NCI-H1092 (cell line): ENCODE measurements at regions not wholly inside any gene's neighbourhood (a gene's known extent, or its start where the extent isn't known, plus 50 kb on each side); places are given as distances from the start of the nearest gene placed in this dataset.
"Not testable (repeated sequence)": the region's sequence is repeated elsewhere in the genome, so short reads cannot be mapped to it uniquely, and the experiment has no call there.

ENCODE experiments used
- DNase-seq: peaks from one replicate; lab custom pipeline; 2025; lab: John Stamatoyannopoulos, UW

DNA sequence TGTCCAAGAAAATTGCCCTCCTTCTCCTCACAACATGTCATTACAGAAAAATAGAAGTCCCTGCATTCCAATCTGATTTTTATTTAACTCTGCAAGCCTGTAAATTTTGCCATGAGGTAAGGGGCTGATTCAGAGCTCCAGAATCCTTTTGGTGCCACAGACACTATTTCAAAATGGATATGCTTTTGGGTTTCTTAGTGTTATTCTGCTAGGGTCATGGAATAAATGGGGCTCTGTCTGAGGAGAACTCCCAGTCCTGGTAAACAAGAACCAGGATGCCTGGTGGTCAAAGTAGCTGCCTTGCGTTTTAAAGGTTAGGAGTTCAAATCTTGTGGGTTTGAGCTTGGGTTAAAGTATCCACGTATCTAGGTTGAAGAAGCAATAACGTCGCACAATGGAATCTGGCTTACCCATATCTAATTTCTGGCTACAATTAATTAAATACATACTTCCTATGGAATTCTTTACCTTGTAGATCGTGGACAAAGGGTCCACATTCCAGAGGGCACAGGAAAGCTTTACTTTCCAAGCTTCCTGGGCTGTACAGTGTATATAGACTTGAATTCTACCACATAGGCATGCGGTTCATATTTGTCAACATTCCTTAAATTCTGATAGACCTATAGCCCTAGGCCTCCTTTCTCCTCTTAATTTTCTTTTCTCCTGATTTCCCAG, 98.0 kb upstream of the CDC42BPA start:
- no peak for DNase-seq

- no peak for DNase-seq
Measured at GRCh38 chr1:227415115-227415790, 97.0 kb upstream of the CDC42BPA start.

DNA sequence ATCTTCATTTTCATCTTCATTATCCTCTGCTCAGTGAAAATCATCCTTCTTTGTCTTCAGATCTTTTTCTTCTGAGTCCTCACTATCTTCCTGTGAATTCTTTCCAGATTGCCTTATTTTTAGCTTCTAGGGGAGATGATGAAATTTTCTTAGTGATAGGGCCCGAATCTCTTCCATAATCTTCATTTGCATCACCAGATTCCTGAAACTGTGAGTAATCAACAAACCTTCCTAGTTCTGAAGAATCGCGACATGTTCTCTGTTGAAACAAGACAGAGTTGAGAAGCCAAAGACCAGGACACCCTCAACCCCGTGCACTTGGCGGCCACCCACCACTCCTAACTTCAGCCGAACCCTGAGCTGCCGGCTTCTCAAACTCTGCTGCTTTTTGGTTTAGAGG, 92.8 kb upstream of the CDC42BPA start:
- DNase-seq: no peak

DNA sequence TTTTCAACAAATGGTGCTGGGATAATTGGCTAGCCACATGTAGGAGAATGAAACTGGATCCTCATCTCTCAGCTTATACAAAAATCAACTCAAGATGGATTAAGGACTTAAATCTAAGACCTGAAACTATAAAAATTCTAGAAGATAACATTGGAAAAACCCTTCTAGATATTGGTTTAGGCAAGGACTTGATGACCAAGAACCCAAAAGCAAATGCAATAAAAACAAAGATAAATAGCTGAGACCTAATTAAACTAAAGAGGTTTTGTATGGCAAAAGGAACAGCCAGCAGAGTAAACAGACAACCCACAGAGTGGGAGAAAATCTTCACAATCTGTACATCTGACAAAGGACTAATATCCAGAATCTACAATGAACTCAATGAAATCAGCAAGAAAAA, 88.0 kb upstream of the CDC42BPA start:
- DNase-seq: not testable (repeated sequence)

GRCh38 chr1:227403535-227403934, 85.2 kb upstream of the CDC42BPA start:
- DNase-seq: no peak

DNA sequence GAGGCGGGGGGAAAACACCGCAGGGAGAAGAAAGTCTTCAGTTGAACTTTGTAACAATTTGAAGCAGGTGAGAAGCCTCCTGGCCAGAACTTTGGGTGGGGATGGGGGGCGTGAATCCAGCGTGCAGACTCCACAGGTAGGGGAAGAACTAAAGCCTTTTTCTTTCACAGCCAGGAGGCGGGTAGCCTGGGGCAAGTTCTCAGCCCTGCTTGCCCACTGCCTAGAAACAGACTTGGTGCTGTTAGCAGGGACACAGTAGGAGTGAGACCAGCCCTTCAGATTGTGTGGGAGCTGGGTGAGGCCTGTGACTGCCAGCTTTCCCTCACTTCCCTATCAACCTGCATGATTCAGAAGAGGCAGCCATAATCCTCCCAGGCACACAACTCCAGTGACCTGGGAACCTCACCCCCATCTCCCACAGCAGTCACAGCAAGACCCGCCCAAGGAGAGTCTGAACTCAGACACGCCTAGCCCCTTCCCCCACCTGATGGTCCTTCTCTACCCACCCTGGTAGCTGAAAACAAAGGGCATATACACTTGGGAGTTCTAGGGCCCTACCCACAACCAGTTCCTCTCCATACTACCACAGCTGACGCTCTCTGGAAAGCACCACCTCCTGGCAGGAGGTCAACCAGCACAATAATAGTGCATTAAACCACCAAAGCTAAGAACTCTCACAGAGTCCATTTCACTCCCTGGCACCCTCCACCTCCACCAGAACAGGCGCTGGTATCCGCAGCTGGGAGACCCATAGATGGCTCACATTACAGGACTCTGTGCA, 83.5 kb upstream of the CDC42BPA start:
- no peak for DNase-seq

DNA sequence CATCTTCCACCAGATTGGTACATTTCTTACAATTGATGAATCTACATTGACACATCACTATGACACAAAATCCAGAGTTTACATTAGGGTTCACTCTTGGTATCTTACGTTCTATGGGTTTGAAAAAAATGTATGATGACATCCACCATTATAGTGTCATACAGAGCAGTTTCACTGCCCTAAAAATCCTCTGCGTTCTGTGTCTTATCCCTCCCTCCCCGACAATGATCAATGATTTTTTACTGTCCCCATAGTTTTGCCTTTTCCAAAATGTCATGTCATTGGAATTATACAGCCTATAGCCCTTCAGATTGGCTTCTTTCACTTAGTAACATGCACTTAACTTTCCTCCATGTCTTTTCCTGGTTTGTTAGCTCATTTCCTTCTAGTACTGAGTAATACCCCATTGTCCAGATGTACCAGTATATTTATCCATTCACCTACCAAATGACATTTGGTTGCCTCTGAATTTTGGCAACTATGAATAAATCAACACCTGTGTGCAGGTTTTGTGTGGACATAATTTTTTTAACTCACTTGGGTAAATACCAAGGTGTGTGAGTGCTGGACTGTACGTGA, 80.9 kb upstream of the CDC42BPA start:
- no peak for DNase-seq

DNA sequence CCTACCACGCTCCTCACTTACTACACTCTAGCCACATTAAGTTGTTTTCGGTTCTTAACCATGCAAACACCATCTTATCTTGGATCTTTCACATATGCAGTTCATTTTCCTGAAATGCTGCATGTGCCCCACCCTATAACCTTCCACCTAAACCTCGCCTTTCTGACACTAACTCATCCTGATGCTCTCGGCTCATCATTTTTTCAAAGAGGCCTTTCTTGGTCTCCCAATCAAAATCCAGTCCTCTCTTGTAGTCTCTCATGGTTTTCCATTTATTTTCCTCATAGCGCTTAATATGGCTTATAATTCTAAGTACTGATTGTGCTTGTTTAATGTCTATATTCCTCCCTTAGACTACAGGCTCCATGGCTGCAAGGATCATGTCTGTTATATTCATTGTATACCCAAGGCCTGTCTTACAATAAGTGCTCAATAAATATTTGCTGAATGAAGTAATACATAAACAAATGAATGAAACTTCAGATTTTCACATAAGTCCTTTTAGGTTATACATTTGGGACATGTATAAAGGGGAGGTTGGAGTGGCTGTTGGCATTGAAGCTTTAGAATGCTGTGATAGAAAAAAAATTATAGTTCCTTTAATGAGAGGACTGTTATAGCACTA, 79.2 kb upstream of the CDC42BPA start:
- DNase-seq: no peak

GRCh38 chr1:227396539-227397353, 78.5 kb upstream of the CDC42BPA start:
- DNase-seq: no peak

- DNase-seq: no peak
Measured at GRCh38 chr1:227395426-227396028, 77.2 kb upstream of the CDC42BPA start.

DNA sequence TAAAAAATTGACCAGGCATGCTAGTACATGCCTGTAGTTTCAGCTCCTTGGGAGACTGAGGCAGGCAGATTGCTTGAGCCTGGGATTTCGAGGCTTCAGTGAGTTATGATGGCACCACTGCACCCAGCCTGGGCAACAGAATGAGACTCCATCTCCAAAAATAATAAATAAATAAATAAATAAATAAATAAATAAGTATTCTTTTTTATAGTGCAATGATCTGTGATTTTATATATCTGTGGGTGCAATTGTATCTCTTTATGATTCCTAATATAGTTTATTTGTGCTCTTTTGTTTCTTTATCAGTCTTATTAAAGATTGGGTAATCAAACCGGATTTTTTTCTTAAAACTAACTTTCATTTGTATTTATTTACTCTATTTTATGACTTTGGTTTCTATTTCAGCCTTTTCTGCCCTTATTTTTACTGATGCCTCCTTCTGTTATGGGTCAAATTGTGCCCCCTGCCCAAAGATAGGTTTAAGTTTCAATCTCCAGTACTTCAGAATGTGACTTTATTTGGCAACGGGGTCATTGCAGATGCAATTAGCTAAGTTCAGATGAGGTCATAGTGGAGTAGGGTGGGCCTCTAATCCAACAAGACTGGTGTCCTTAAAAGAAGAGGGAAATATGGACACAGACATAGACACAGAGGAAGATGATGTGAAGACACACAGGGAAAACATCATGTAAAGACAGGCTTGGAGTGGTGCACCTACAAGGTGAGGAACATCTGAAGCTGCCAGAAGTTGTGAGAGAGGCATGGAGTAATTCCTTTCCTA, 74.9 kb upstream of the CDC42BPA start:
- DNase-seq: no peak

DNA sequence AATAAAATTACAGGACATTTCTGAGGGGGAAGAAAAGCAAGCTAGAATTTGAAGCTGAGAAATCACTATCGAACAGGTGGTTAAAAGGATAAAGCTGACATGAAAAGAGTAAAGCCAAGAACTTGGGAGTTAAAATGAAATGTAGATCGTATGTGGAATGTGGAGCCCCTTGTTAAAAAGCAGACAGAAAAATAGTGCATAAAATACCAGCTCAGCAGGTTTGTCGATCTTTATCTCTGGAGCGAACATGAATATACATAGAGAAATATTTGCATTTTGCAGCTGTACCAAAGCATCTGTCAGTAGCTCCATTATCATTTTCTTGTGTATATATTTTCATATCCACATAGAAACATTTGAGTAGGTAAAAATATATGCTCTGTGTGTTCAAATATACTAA, 73.6 kb upstream of the CDC42BPA start:
- no peak for DNase-seq

DNA sequence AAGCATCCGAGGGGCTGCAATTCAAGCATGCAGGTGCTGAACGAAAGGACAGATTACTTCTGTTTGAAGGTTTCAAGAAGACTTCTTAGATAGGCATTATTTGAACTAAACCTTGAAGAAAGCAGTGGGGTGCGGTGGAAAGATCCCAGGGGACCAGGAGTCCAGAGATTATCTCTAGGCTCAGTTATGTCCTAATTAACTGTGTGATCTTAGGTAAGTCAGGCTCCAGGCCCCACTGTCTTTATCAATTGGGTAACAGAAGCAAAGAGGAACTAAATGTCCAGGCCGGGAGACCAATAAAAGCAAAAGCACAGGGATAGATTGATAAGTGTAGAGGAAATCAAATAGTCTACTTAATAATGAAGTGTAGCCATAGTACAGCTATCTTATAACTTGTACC, 72.9 kb upstream of the CDC42BPA start:
- no peak for DNase-seq

DNA sequence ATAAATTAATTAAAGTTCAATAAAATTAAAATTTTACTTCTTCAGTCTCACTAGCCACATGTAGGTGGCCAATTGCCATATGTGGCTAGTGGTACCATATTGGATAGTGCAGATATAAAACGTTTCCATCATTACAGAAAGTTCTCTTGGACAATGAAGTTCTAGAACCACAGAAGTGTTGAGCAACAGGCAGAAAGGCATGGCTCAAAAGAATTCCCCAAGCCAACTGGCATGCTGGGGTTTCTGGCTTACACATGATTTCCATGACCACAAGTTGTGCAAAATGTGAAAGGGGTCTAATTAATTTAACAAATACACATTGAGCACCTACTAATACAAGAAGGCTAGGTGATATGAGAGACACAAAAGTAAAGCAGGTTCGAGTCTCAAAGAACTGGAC, 72.2 kb upstream of the CDC42BPA start:
- no peak for DNase-seq

- DNase-seq: no peak
Measured at GRCh38 chr1:227388214-227389168, 70.2 kb upstream of the CDC42BPA start.

GRCh38 chr1:227379555-227379892, 61.2 kb upstream of the CDC42BPA start:
- no peak for DNase-seq

GRCh38 chr1:227378871-227379554, 60.7 kb upstream of the CDC42BPA start:
- DNase-seq: no peak

GRCh38 chr1:227378181-227378580, 59.9 kb upstream of the CDC42BPA start:
- no peak for DNase-seq

- no peak for DNase-seq
Measured at GRCh38 chr1:227374846-227375245, 56.6 kb upstream of the CDC42BPA start.
